ENCODE measurements at regions not wholly inside any gene's neighbourhood (a gene's known extent, or its start where the extent isn't known, plus 50 kb on each side); places are given as distances from the start of the nearest gene placed in this dataset.
A peak's percentile ranks its signal among the peaks of the same experiment; 100 is the strongest.

DNA sequence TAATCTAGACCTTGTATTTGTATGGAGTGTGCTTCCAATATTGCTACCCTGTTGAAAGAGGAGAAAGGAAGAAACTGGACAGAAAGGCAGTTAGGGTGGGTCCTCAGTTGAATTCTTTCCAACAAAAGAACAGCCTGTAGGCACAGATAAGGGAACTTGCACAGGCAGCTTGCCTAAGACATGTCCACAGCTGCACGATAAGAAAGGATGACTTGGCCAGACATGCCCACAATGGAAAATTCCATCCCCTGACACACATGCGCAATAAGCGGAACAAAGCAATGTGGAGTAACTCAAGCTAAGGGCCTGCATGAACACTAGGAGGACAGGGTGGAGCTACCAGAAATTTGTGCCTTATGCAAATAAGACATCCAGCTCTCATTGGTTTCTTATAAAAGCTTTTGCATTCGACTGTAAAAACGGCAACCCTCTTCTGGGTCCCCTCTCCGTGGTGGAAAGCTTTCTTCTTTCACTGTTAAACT is 1084.7 kb upstream of the NXPH2 start:
- H3K4me3 ChIP-seq (ENCODE audit: low read depth, low read length), result no peak overlapping the region
- no peak overlapping the region for H3K4me3 Mint-ChIP-seq (ENCODE audit: unreplicated experiment)
- H3K4me1 Mint-ChIP-seq (ENCODE audit: low read depth, unreplicated experiment), result no peaks in the 10 kb centered on the region
- POLR2A ChIA-PET, result no interaction called here
- no peaks in the 10 kb centered on the region for H3K27me3 Mint-ChIP-seq (ENCODE audit: insufficient read depth, unreplicated experiment)
- intact Hi-C loops (cut with micrococcal nuclease; ENCODE audit: unreplicated experiment), result no loop called here
- no peaks in the 10 kb centered on the region for H3K36me3 ChIP-seq (ENCODE audit: control insufficient read depth, insufficient read depth, low read length)
- no peaks in the 10 kb centered on the region for H3K36me3 Mint-ChIP-seq (ENCODE audit: insufficient read depth, unreplicated experiment)
- no peak for TF ChIP-seq CTCF (IDR thresholded peaks at IDR 0.05; ENCODE audit: insufficient read depth in 1 of 2, low read depth in 1 of 2, low read length in 1 of 2, severe bottlenecking in 1 of 2, unreplicated experiment in 1 of 2)
- H3K27ac Mint-ChIP-seq (ENCODE audit: unreplicated experiment), result no peak overlapping the region
- H3K9me3 ChIP-seq, result peaks cover 11% of the 10 kb centered on the region
- peaks cover 50% of the 10 kb centered on the region for H3K9me3 Mint-ChIP-seq (ENCODE audit: unreplicated experiment)
- no peaks in the 10 kb centered on the region; the same call in 1 of the 2 replicates for H3K4me1 ChIP-seq
- no peaks in the 10 kb centered on the region for H3K27me3 ChIP-seq (replicated peaks; ENCODE audit: control insufficient read depth, insufficient read depth, low read length)
- BruUV-seq (replicated peaks), result no TSS peak
- CTCF ChIA-PET, result no interaction called here
- DNase-seq, result peak in 1 of 2 experiments; percentile 24

- Mint-ChIP-seq H3K4me1 (ENCODE audit: low read depth, unreplicated experiment) (no peaks in the 10 kb centered on the region), H3K27me3 (ENCODE audit: insufficient read depth, unreplicated experiment) (no peaks in the 10 kb centered on the region), H3K36me3 (ENCODE audit: insufficient read depth, unreplicated experiment) (no peaks in the 10 kb centered on the region), H3K4me3 (ENCODE audit: unreplicated experiment) (no peak overlapping the region), H3K27ac (ENCODE audit: unreplicated experiment) (no peak overlapping the region), H3K9me3 (ENCODE audit: unreplicated experiment) (no peaks in the 10 kb centered on the region)
- CTCF ChIA-PET, result no interaction called here
- Histone ChIP-seq H3K9me3 (no peaks in the 10 kb centered on the region), H3K4me1 (no peaks in the 10 kb centered on the region), H3K4me3 (ENCODE audit: low read depth, low read length) (no peak overlapping the region), H3K36me3 (ENCODE audit: control insufficient read depth, insufficient read depth, low read length) (no peaks in the 10 kb centered on the region), H3K27me3 (replicated peaks; ENCODE audit: control insufficient read depth, insufficient read depth, low read length) (no peaks in the 10 kb centered on the region)
- no peak for DNase-seq
- intact Hi-C loops (cut with micrococcal nuclease; ENCODE audit: unreplicated experiment), result no loop called here
- POLR2A ChIA-PET, result no interaction called here
- TF ChIP-seq CTCF (IDR thresholded peaks at IDR 0.05; ENCODE audit: insufficient read depth in 1 of 2, low read depth in 1 of 2, low read length in 1 of 2, severe bottlenecking in 1 of 2, unreplicated experiment in 1 of 2), result no peak
- BruUV-seq (replicated peaks), result no TSS peak
These were observed 1074.7 kb upstream of the NXPH2 start for GRCh38 chr2:139854769-139855483.

DNA sequence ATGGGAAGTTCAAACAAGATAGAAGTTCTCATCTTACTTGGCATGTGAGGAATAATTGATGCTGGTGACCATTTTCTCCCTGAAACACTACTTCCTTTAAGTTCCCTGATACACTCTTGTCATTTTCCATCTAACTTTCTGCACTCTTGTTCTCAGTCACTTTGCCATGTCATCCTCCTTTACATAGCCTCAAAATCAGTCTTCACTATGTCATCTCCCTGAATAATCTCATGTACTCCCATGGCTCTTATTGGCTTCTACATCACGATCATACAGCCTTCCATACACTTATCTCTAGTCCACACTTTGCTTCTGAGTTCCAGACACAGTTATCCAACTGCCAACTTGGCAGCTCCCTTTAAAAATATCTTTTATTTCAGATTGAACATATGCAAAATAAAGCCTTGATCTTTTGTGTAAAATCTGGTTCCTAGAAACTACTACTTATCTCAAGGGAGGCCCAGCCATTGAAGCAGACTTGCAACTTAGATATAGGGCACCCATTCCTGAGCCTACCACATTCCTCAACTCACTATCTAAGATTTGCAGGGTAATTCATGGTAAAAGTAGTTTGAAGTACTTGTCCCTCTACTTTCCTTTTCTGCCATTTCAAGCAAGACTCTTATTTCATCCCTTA is 1070.2 kb upstream of the NXPH2 start:
- H3K27me3 Mint-ChIP-seq (ENCODE audit: insufficient read depth, unreplicated experiment), result peaks cover 3% of the 10 kb centered on the region
- H3K27ac Mint-ChIP-seq (ENCODE audit: unreplicated experiment), result no peak overlapping the region
- BruUV-seq (replicated peaks), result no TSS peak
- Histone ChIP-seq H3K4me3 (ENCODE audit: low read depth, low read length) (no peak overlapping the region), H3K4me1 (no peaks in the 10 kb centered on the region), H3K27me3 (replicated peaks; ENCODE audit: control insufficient read depth, insufficient read depth, low read length) (no peaks in the 10 kb centered on the region), H3K36me3 (ENCODE audit: control insufficient read depth, insufficient read depth, low read length) (no peaks in the 10 kb centered on the region), H3K9me3 (no peaks in the 10 kb centered on the region)
- DNase-seq, result no peak
- no peak for TF ChIP-seq CTCF (IDR thresholded peaks at IDR 0.05; ENCODE audit: insufficient read depth in 1 of 2, low read depth in 1 of 2, low read length in 1 of 2, severe bottlenecking in 1 of 2, unreplicated experiment in 1 of 2)
- no peaks in the 10 kb centered on the region for H3K9me3 Mint-ChIP-seq (ENCODE audit: unreplicated experiment)
- no peaks in the 10 kb centered on the region for H3K4me1 Mint-ChIP-seq (ENCODE audit: low read depth, unreplicated experiment)
- intact Hi-C loops (cut with micrococcal nuclease; ENCODE audit: unreplicated experiment), result no loop called here
- H3K36me3 Mint-ChIP-seq (ENCODE audit: insufficient read depth, unreplicated experiment), result no peaks in the 10 kb centered on the region
- ChIA-PET CTCF (no interaction called here), POLR2A (no interaction called here)
- no peak overlapping the region for H3K4me3 Mint-ChIP-seq (ENCODE audit: unreplicated experiment)

Measured in Caco-2 (cell line).